ENCODE measurements at regions not wholly inside any gene's neighbourhood (a gene's known extent, or its start where the extent isn't known, plus 50 kb on each side); places are given as distances from the start of the nearest gene placed in this dataset.

GRCh38 chr14:85296456-85297210, 233.3 kb upstream of the FLRT2 start (continued):
- TF ChIP-seq E2F5 (CRISPR knock-in tag; IDR thresholded peaks at IDR 0.05) (no peak), ZNF281 (CRISPR knock-in tag; IDR thresholded peaks at IDR 0.05) (no peak), ZNF671 (CRISPR knock-in tag; IDR thresholded peaks at IDR 0.05) (no peak), USF1 (CRISPR knock-in tag; IDR thresholded peaks at IDR 0.05) (no peak), GTF2I (CRISPR knock-in tag; conservative IDR thresholded peaks at IDR 0.05) (no peak), CDX4 (CRISPR knock-in tag; IDR thresholded peaks at IDR 0.05; ENCODE audit: borderline replicate concordance) (no peak), ESRRA (CRISPR knock-in tag; IDR thresholded peaks at IDR 0.05; ENCODE audit: borderline replicate concordance) (no peak), MXD4 (CRISPR knock-in tag; IDR thresholded peaks at IDR 0.05; ENCODE audit: borderline replicate concordance) (no peak), AFF4 (CRISPR knock-in tag; IDR thresholded peaks at IDR 0.05; ENCODE audit: borderline replicate concordance) (no peak)

- Mint-ChIP-seq H3K9me3 (peaks cover 4% of the 10 kb centered on the region; the same call in 1 of the 2 replicates), H3K27me3 (ENCODE audit: low read depth) (no peaks in the 10 kb centered on the region), H3K4me1 (no peaks in the 10 kb centered on the region), H3K27ac (no peak overlapping the region), H3K36me3 (no peaks in the 10 kb centered on the region), H3K4me3 (no peak overlapping the region)
- CTCF ChIA-PET, result no interaction called here
- no peak for DNase-seq (ENCODE audit: low spot score)
- POLR2A ChIA-PET, result no interaction called here
- TF ChIP-seq TEAD1 (CRISPR knock-in tag; IDR thresholded peaks at IDR 0.05), result no peak
- TF ChIP-seq CTCF (IDR thresholded peaks at IDR 0.05), result no peak
- no peak for TF ChIP-seq ATF1 (CRISPR knock-in tag; IDR thresholded peaks at IDR 0.05)
- no peak for TF ChIP-seq NFE2L1 (CRISPR knock-in tag; IDR thresholded peaks at IDR 0.05)
- TF ChIP-seq ARID4B (CRISPR knock-in tag; IDR thresholded peaks at IDR 0.05; ENCODE audit: borderline replicate concordance), result no peak
- TF ChIP-seq ZSCAN18 (CRISPR knock-in tag; IDR thresholded peaks at IDR 0.05), result no peak
- TF ChIP-seq MYBL2 (CRISPR knock-in tag; IDR thresholded peaks at IDR 0.05), result no peak
- TF ChIP-seq GTF2I (CRISPR knock-in tag; conservative IDR thresholded peaks at IDR 0.05), result no peak
- TF ChIP-seq ZBTB21 (CRISPR knock-in tag; IDR thresholded peaks at IDR 0.05; ENCODE audit: borderline replicate concordance), result no peak
- ATAC-seq, result no peak
These were observed 229.8 kb upstream of the FLRT2 start for GRCh38 chr14:85300107-85300506.

Data from WTC11 (cell line).